Breast epithelium (tissue), 3 donors: ENCODE measurements at regions not wholly inside any gene's neighbourhood (a gene's known extent, or its start where the extent isn't known, plus 50 kb on each side); places are given as distances from the start of the nearest gene placed in this dataset.

Experiments used
- CTCF ChIP-seq, 3 donors: fragments of 450-650 bp; IDR thresholded peaks; one replicate each; pipeline ENCODE4 v1.5.1; 2016 to 2017; ENCODE audit warnings: antibody characterized with exemption in 3 of 3, mild to moderate bottlenecking in 3 of 3, moderate library complexity in 3 of 3
- POLR2A ChIP-seq: fragments of 450-650 bp; IDR thresholded peaks from one replicate; pipeline ENCODE4 v1.6.1; 2016; ENCODE audit warnings: antibody characterized with exemption, mild to moderate bottlenecking, moderate library complexity

DNA sequence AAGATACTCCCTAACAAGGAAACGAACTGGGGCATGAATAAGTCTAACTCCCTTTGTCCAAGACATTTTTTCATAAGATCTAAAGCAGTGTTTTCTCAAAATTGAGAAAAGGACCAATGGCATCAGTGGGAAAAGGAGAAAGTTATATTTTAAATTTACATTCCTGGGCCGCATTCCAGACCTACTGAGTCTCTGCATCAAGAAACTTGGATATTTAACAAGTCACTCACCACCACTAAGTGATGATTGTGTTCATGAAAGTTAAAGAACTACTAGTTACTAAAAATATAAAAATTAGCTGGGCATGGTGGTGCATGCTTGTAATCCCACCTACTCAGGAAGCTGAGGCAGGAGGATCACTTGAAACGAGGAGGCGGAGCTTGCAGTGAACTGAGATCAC, 149.6 kb upstream of the MEOX2 start:
- TF ChIP-seq CTCF (IDR thresholded peaks at IDR 0.05) (no peak), POLR2A (no peak)
